Neuronal stem cell (in vitro differentiated cells): ENCODE measurements at regions not wholly inside any gene's neighbourhood (a gene's known extent, or its start where the extent isn't known, plus 50 kb on each side); places are given as distances from the start of the nearest gene placed in this dataset.

ENCODE experiments used
- DNase-seq: peaks from one replicate; pipeline ENCODE4 v3.0.0-alpha.2; 2013; ENCODE audit warnings: low spot score
- H2AFZ ChIP-seq: one replicate; pipeline ENCODE4 v1.6.1; 2013; ENCODE audit warnings: mild to moderate bottlenecking, low read length, inconsistent platforms
- H2AK5ac ChIP-seq: 2 replicates; pipeline ENCODE4 v1.6.1; 2013; ENCODE audit warnings: low read depth, mild to moderate bottlenecking, inconsistent platforms, low read length, moderate library complexity, mixed read lengths
- H2BK120ac ChIP-seq: 2 replicates; pipeline ENCODE4 v1.6.1; 2013; ENCODE audit warnings: low read depth, mild to moderate bottlenecking, inconsistent platforms, low read length, moderate library complexity, mixed read lengths
- H2BK12ac ChIP-seq: one replicate; pipeline ENCODE4 v1.6.1; 2013; ENCODE audit warnings: low read length, inconsistent platforms
- H2BK15ac ChIP-seq: 2 replicates; pipeline ENCODE4 v1.6.1; 2013; ENCODE audit warnings: mild to moderate bottlenecking, low read length, inconsistent platforms, mixed read lengths
- H2BK5ac ChIP-seq: one replicate; pipeline ENCODE4 v1.6.1; 2013; ENCODE audit warnings: inconsistent platforms, mild to moderate bottlenecking, low read length, moderate library complexity
- H3K14ac ChIP-seq: one replicate; pipeline ENCODE4 v1.6.1; 2013; ENCODE audit warnings: low read length, inconsistent platforms
- H3K18ac ChIP-seq: 2 replicates; pipeline ENCODE4 v1.6.1; 2013; ENCODE audit warnings: low read length, inconsistent platforms
- H3K23ac ChIP-seq: 2 replicates; pipeline ENCODE4 v1.6.1; 2013; ENCODE audit warnings: low read depth, mild to moderate bottlenecking, mixed read lengths, low read length, inconsistent platforms; ENCODE audit not compliant: poor library complexity
- H3K27ac ChIP-seq: replicated peaks from 3 replicates; pipeline ENCODE4 v1.5.1; 2013; ENCODE audit warnings: low read length, inconsistent platforms
- H3K27me3 ChIP-seq, 3 experiments: 2 replicates each; pipeline ENCODE4 v1.6.1; 2013; ENCODE audit warnings: low read length in 3 of 3, mild to moderate bottlenecking in 2 of 3, inconsistent platforms in 1 of 3, low read depth in 1 of 3, mixed read lengths in 1 of 3, moderate library complexity in 1 of 3; ENCODE audit not compliant: control insufficient read depth in 3 of 3, insufficient read depth in 3 of 3
- H3K36me3 ChIP-seq, 2 donors: replicated peaks in 1 of 2; 2 replicates each; pipeline ENCODE4 v1.6.1; 2013; ENCODE audit warnings: low read length in 2 of 2; ENCODE audit not compliant: control insufficient read depth in 2 of 2, insufficient read depth in 2 of 2
- H3K4ac ChIP-seq: 2 replicates; pipeline ENCODE4 v1.6.1; 2013; ENCODE audit warnings: inconsistent platforms, mild to moderate bottlenecking, low read length, moderate library complexity
- H3K4me1 ChIP-seq, 2 donors: 1 replicate in 1 of 2; 2 replicates in 1 of 2; pipeline ENCODE4 v1.6.1; 2013; ENCODE audit warnings: low read length in 2 of 2, low read depth in 1 of 2; ENCODE audit not compliant: control insufficient read depth in 2 of 2, insufficient read depth in 1 of 2
- H3K4me2 ChIP-seq: one replicate; pipeline ENCODE4 v1.6.1; 2013; ENCODE audit warnings: mild to moderate bottlenecking, low read length, inconsistent platforms; ENCODE audit not compliant: insufficient read depth, poor library complexity, severe bottlenecking
- H3K4me3 ChIP-seq, 2 donors: 2 replicates each; pipeline ENCODE4 v1.5.1; 2013; ENCODE audit warnings: low read length in 2 of 2, mild to moderate bottlenecking in 2 of 2, inconsistent platforms in 1 of 2, moderate library complexity in 1 of 2
- H3K79me1 ChIP-seq: one replicate; pipeline ENCODE4 v1.6.1; 2013; ENCODE audit warnings: low read depth, mild to moderate bottlenecking, inconsistent platforms, low read length, moderate library complexity
- H3K9ac ChIP-seq: one replicate; pipeline ENCODE4 v1.6.1; 2013; ENCODE audit warnings: mild to moderate bottlenecking, low read depth, low read length, inconsistent platforms; ENCODE audit not compliant: poor library complexity
- H3K9me3 ChIP-seq, 2 donors: replicated peaks in 1 of 2; 2 replicates each; pipeline versions ENCODE3 to v1.6.1; 2013; ENCODE audit warnings: low read length in 2 of 2, mild to moderate bottlenecking in 2 of 2, inconsistent platforms in 1 of 2, low read depth in 1 of 2, mixed read lengths in 1 of 2, moderate library complexity in 1 of 2; ENCODE audit not compliant: control insufficient read depth in 2 of 2, insufficient read depth in 1 of 2
- H4K8ac ChIP-seq: one replicate; pipeline ENCODE4 v1.6.1; 2013; ENCODE audit warnings: low read depth, mild to moderate bottlenecking, inconsistent platforms, low read length, moderate library complexity
- H4K91ac ChIP-seq: one replicate; pipeline ENCODE4 v1.6.1; 2013; ENCODE audit warnings: low read length, low read depth, mild to moderate bottlenecking, inconsistent platforms; ENCODE audit not compliant: poor library complexity
- WGBS, 2 donors: extraction: QIAGEN DNeasy Blood & Tissue Kit; methylation state at CpG; one replicate each; pipeline ENCODE4 v1.1.7; 2013; ENCODE audit warnings: missing lambda C conversion rate in 2 of 2, mixed read lengths in 1 of 2; ENCODE audit not compliant: insufficient read length in 2 of 2, insufficient replicate concordance in 1 of 2; ENCODE audit errors: extremely low coverage in 2 of 2; 5-methylcytosine and 5-hydroxymethylcytosine counted together

DNA sequence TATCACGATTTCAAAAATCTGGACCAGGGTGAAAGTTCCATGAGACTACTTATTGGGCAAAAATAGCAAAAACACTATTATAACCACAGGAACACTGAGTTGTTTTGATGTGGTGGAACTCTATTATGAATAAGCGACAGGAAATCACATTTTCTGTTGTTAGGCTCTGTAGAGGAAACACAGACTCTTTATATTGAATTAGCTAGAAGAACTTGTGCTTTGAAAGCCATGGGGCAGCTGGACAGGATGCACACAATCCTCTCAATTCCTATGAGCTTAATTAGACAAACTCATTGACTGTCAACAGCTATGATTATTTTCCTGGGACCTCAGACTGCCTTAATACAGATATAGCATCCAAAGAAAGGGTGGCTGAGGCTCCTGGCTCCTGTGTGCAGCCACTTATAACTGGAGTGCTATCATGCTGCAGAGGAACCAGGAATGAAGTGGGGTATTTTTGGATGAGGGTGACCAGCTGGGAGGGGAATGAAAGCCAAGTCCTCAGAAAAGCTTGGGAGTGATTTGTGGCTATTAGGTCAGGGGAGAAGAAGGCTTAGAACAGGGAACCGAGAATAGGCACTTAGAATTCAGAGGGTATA lies 657.3 kb downstream of the TYW1 start:
- no peak overlapping the region for H3K9ac ChIP-seq
- no peak overlapping the region for H4K8ac ChIP-seq
- DNase-seq: no peak
- no peaks in the 10 kb centered on the region for H3K27me3 ChIP-seq
- WGBS, 2 donors: no CpG with 5 or more reads among the region's 3 CpGs
- H3K79me1 ChIP-seq: no peaks in the 10 kb centered on the region
- H3K9me3 ChIP-seq: no peaks in the 10 kb centered on the region
- no peak overlapping the region for H3K27ac ChIP-seq
- no peak overlapping the region for H3K14ac ChIP-seq
- H3K4ac ChIP-seq: no peak overlapping the region
- H3K36me3 ChIP-seq: no peaks in the 10 kb centered on the region
- no peak overlapping the region for H3K23ac ChIP-seq
- no peak overlapping the region for H3K4me3 ChIP-seq
- no peak overlapping the region for H2AK5ac ChIP-seq
- no peak overlapping the region for H3K18ac ChIP-seq
- no peak overlapping the region for H3K4me2 ChIP-seq
- no peaks in the 10 kb centered on the region for H3K4me1 ChIP-seq
- no peak overlapping the region for H2BK15ac ChIP-seq
- H2BK5ac ChIP-seq: no peak overlapping the region
- H4K91ac ChIP-seq: no peak overlapping the region
- H2BK120ac ChIP-seq: no peak overlapping the region
- H2BK12ac ChIP-seq: no peak overlapping the region
- H2AFZ ChIP-seq: no peak overlapping the region

DNA sequence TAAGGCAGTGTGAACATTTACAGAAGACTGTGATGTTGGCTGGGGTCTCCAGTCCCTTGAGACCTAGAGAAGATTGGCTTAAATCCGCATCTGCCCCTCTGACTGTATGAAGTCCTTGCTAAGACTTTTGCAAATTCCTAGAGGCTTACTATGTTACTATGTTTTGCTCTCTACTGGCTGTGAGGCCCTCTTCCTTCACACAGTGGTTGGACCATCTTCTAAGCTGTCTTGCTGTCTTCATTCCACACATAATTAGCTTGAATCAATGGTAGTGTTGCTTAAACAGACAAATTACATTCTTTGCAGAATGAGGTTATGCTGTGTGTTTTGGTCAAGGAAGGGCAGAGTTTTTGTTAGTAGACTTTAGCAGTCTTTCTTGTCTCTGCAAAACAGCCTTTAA lies 658.0 kb downstream of the TYW1 start:
- Histone ChIP-seq H2BK120ac (no peak overlapping the region), H3K36me3 (no peaks in the 10 kb centered on the region), H3K9me3 (no peaks in the 10 kb centered on the region), H4K8ac (no peak overlapping the region), H2AFZ (no peak overlapping the region), H3K9ac (no peak overlapping the region), H2BK12ac (no peak overlapping the region), H3K27ac (no peak overlapping the region), H3K79me1 (no peaks in the 10 kb centered on the region), H3K4ac (no peak overlapping the region), H3K18ac (no peak overlapping the region), H4K91ac (no peak overlapping the region), H2AK5ac (no peak overlapping the region), H3K4me2 (no peak overlapping the region), H2BK5ac (no peak overlapping the region), H3K14ac (no peak overlapping the region), H3K23ac (no peak overlapping the region), H3K4me1 (no peaks in the 10 kb centered on the region), H2BK15ac (no peak overlapping the region), H3K27me3 (no peaks in the 10 kb centered on the region), H3K4me3 (no peak overlapping the region)
- DNase-seq: no peak
- WGBS, 2 donors: no CpG with 5 or more reads among the region's 1 CpG

DNA sequence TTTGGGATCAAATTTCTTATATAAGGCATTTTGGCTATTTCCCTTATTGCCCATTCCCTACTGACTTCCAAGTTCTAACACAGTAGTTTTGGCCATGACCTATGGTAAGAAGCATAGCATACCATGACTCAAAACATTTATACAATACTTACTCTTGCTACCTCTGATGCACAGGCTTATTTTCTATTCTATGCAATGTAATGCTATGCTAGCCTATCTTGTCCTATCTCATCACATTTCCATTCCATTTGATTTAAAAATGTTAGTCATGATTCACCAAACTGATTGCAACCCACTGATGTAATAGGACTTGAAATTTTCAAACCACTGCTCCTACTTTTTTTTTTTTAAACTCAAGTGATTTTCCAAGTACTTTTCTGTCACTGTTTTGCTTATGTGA lies 658.5 kb downstream of the TYW1 start:
- no peak overlapping the region for H3K4ac ChIP-seq
- no peak overlapping the region for H3K9ac ChIP-seq
- no peaks in the 10 kb centered on the region for H3K27me3 ChIP-seq

DNA sequence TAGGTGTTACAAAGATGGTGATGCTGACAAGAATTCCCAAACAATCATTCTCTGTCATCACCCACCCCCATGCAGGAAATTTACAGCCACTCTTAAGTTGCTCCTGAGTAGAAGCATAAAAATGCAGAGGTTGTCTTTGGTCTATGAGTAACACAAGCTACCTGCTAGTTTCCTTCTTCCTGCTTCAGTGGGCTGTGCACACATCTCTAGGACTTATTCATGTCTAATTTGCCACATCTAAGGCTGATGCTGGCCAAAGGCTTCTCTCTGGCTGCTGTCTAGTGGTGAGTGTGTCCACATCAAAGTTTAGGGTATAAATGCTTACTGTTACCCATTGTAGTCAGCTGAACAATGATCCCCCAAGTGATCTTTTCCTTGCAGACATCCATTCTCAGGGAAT lies 662.5 kb downstream of the TYW1 start:
- Histone ChIP-seq H3K4me2 (no peak overlapping the region), H2BK12ac (no peak overlapping the region), H2BK5ac (no peak overlapping the region), H3K14ac (no peak overlapping the region), H3K9ac (no peak overlapping the region), H3K4me1 (no peaks in the 10 kb centered on the region), H3K9me3 (peaks cover 0 to 7% of the 10 kb centered on the region in 2 donors), H3K27ac (no peak overlapping the region), H3K27me3 (peaks cover 0 to 2% (median 0%) of the 10 kb centered on the region in 3 experiments), H2AK5ac (no peak overlapping the region), H4K91ac (no peak overlapping the region), H3K36me3 (no peaks in the 10 kb centered on the region), H2BK120ac (no peak overlapping the region), H4K8ac (no peak overlapping the region), H3K4me3 (no peak overlapping the region), H2AFZ (no peak overlapping the region), H2BK15ac (no peak overlapping the region), H3K23ac (no peak overlapping the region), H3K4ac (no peak overlapping the region), H3K79me1 (no peaks in the 10 kb centered on the region), H3K18ac (no peak overlapping the region)
- DNase-seq: no peak

More for the DNA sequence above, 658.5 kb downstream of the TYW1 start:
- Histone ChIP-seq H2BK5ac (no peak overlapping the region), H3K14ac (no peak overlapping the region), H3K4me1 (no peaks in the 10 kb centered on the region), H3K18ac (no peak overlapping the region), H2BK120ac (no peak overlapping the region), H3K79me1 (no peaks in the 10 kb centered on the region), H3K4me2 (no peak overlapping the region), H2BK12ac (no peak overlapping the region), H4K91ac (no peak overlapping the region), H4K8ac (no peak overlapping the region), H3K27ac (no peak overlapping the region), H3K23ac (no peak overlapping the region), H2AFZ (no peak overlapping the region), H2AK5ac (no peak overlapping the region), H3K36me3 (no peaks in the 10 kb centered on the region), H3K4me3 (no peak overlapping the region), H2BK15ac (no peak overlapping the region), H3K9me3 (no peaks in the 10 kb centered on the region)
- no peak for DNase-seq
